HCT116 (cell line): ENCODE measurements at regions not wholly inside any gene's neighbourhood (a gene's known extent, or its start where the extent isn't known, plus 50 kb on each side); places are given as distances from the start of the nearest gene placed in this dataset.

Experiments
- ATF3 ChIP-seq: IDR thresholded peaks from 2 replicates; pipeline ENCODE4 v1.6.1; 2012
- CBX3 ChIP-seq: IDR thresholded peaks from 2 replicates; pipeline ENCODE4 v1.6.1; 2012; ENCODE audit warnings: low read depth
- CEBPB ChIP-seq: IDR thresholded peaks from 2 replicates; pipeline ENCODE4 v1.6.1; 2012; ENCODE audit warnings: low read depth
- CTCF ChIP-seq, 3 experiments: fragments of 200-600 bp in 1 of 3; sonication (generic) in 1 of 3; IDR thresholded peaks in 2 of 3; conservative IDR thresholded peaks in 1 of 3; 2 replicates each; pipeline ENCODE4 v1.5.1; 2012 to 2017; ENCODE audit warnings: low read depth in 2 of 3, low read length in 2 of 3, antibody characterized with exemption in 1 of 3, borderline replicate concordance in 1 of 3, control low read depth in 1 of 3, mild to moderate bottlenecking in 1 of 3, mixed read lengths in 1 of 3, mixed run types in 1 of 3, moderate library complexity in 1 of 3; ENCODE audit not compliant: insufficient read depth in 1 of 3
- EGR1 ChIP-seq: IDR thresholded peaks from 2 replicates; pipeline ENCODE4 v1.6.1; 2012; ENCODE audit warnings: low read depth
- EZH2 ChIP-seq: fragments of 200-600 bp; sonication (generic); IDR thresholded peaks from 2 replicates; pipeline ENCODE4 v1.6.1; 2017; ENCODE audit warnings: antibody characterized with exemption, mixed run types
- FOSL1 ChIP-seq: IDR thresholded peaks from 2 replicates; pipeline ENCODE4 v1.6.1; 2012; ENCODE audit warnings: low read depth
- POLR2A ChIP-seq: IDR thresholded peaks from 2 replicates; pipeline ENCODE4 v1.7.0; 2011; ENCODE audit warnings: borderline replicate concordance; ENCODE audit not compliant: insufficient read depth, insufficient read length; ENCODE audit errors: extremely low read depth
- SIN3A ChIP-seq: IDR thresholded peaks from 2 replicates; pipeline ENCODE4 v1.6.1; 2012; ENCODE audit warnings: low read depth
- SRF ChIP-seq: IDR thresholded peaks from 2 replicates; pipeline ENCODE4 v1.6.1; 2012; ENCODE audit warnings: low read depth
- ZNF274 ChIP-seq: fragments of 200-500 bp; sonication (Bioruptor generic); IDR thresholded peaks from 2 replicates; pipeline ENCODE4 v1.6.1; 2014; ENCODE audit warnings: mild to moderate bottlenecking, low read depth, low read length, inconsistent platforms
- TF ChIP-seq, protein P1 (sequence below): IDR thresholded peaks from 2 replicates; pipeline ENCODE4 v1.6.1; 2012

- TF ChIP-seq CTCF (IDR thresholded peaks at IDR 0.05 in 2 of 3, conservative IDR thresholded peaks at IDR 0.05 in 1 of 3; ENCODE audit: borderline replicate concordance in 1 of 3, insufficient read depth in 1 of 3, low read depth in 2 of 3, low read length in 2 of 3) (no peak), ZNF274 (no peak), POLR2A (no peak), FOSL1 (no peak), CEBPB (no peak), SRF (no peak), ATF3 (no peak), EGR1 (no peak), EZH2 (no peak), SIN3A (no peak), CBX3 (no peak)
- TF ChIP-seq, protein P1, sequence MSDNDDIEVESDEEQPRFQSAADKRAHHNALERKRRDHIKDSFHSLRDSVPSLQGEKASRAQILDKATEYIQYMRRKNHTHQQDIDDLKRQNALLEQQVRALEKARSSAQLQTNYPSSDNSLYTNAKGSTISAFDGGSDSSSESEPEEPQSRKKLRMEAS, result no peak
Measured at GRCh38 chr5:23718564-23718963, 211.2 kb downstream of the PRDM9 start.
